CD8-positive, alpha-beta memory T cell (primary cell): ENCODE measurements at regions not wholly inside any gene's neighbourhood (a gene's known extent, or its start where the extent isn't known, plus 50 kb on each side); places are given as distances from the start of the nearest gene placed in this dataset.
"Not testable (repeated sequence)": the region's sequence is repeated elsewhere in the genome, so short reads cannot be mapped to it uniquely, and the experiment has no call there.

Source experiments
- CTCF ChIA-PET: fragments of 350-600 bp; sonication (Branson Sonifier 250); formaldehyde crosslinking; loops from one replicate; lab custom pipeline; 2021; ENCODE audit warnings: antibody characterized with exemption; lab: Charles Lee
- POLR2A ChIA-PET: fragments of 350-600 bp; sonication (Branson Sonifier 250); formaldehyde crosslinking; loops from one replicate; lab custom pipeline; 2021; ENCODE audit warnings: antibody characterized with exemption; lab: Charles Lee
- DNase-seq, 5 donors: peaks; one replicate each; pipeline versions ENCODE4 v3.0.0 to v3.0.0-alpha.2; 2020 to 2022; ENCODE audit warnings: mixed read lengths in 1 of 5
- H3K27ac ChIP-seq: one replicate; pipeline ENCODE4 v1.7.0; 2013; ENCODE audit warnings: low read depth, mild to moderate bottlenecking, low read length, moderate library complexity
- H3K27me3 ChIP-seq: 2 replicates; pipeline ENCODE4 v1.7.0; 2013; ENCODE audit warnings: low read length, mild to moderate bottlenecking; ENCODE audit not compliant: insufficient read depth, poor library complexity, severe bottlenecking
- H3K36me3 ChIP-seq: 2 replicates; pipeline ENCODE4 v1.7.0; 2013; ENCODE audit warnings: mild to moderate bottlenecking, low read length, moderate library complexity; ENCODE audit not compliant: insufficient read depth
- H3K4me1 ChIP-seq: 2 replicates; pipeline ENCODE4 v1.7.0; 2013; ENCODE audit warnings: mild to moderate bottlenecking, low read length, moderate library complexity; ENCODE audit not compliant: insufficient read depth
- H3K4me3 ChIP-seq: 2 replicates; pipeline ENCODE4 v1.7.0; 2013; ENCODE audit warnings: mild to moderate bottlenecking, low read length
- H3K9me3 ChIP-seq: 2 replicates; pipeline ENCODE4 v1.7.0; 2013; ENCODE audit warnings: mild to moderate bottlenecking, low read length
- H3K27ac Mint-ChIP-seq, 8 donors: one replicate each; pipeline ENCODE4 v1.8.0; 2020 to 2021; ENCODE audit warnings: mixed read lengths in 8 of 8, mild to moderate bottlenecking in 6 of 8, inconsistent platforms in 3 of 8, moderate library complexity in 3 of 8
- H3K27me3 Mint-ChIP-seq, 2 donors: one replicate each; pipeline ENCODE4 v1.8.0; 2020 to 2021; ENCODE audit warnings: mixed read lengths in 2 of 2, mild to moderate bottlenecking in 1 of 2, moderate library complexity in 1 of 2
- H3K36me3 Mint-ChIP-seq, 3 donors: one replicate each; pipeline ENCODE4 v1.8.0; 2020 to 2021; ENCODE audit warnings: mixed read lengths in 3 of 3, inconsistent platforms in 1 of 3, mild to moderate bottlenecking in 1 of 3
- H3K4me1 Mint-ChIP-seq, 3 donors: one replicate each; pipeline ENCODE4 v1.8.0; 2020 to 2021; ENCODE audit warnings: mixed read lengths in 3 of 3, inconsistent platforms in 1 of 3, mild to moderate bottlenecking in 1 of 3
- H3K4me3 Mint-ChIP-seq, 7 donors: one replicate each; pipeline ENCODE4 v1.8.0; 2020 to 2021; ENCODE audit warnings: mixed read lengths in 7 of 7, mild to moderate bottlenecking in 6 of 7, moderate library complexity in 4 of 7, inconsistent platforms in 2 of 7
- H3K9me3 Mint-ChIP-seq, 5 donors: one replicate each; pipeline ENCODE4 v1.8.0; 2020 to 2022; ENCODE audit warnings: mixed read lengths in 5 of 5, mild to moderate bottlenecking in 3 of 5, moderate library complexity in 2 of 5, inconsistent platforms in 1 of 5

DNA sequence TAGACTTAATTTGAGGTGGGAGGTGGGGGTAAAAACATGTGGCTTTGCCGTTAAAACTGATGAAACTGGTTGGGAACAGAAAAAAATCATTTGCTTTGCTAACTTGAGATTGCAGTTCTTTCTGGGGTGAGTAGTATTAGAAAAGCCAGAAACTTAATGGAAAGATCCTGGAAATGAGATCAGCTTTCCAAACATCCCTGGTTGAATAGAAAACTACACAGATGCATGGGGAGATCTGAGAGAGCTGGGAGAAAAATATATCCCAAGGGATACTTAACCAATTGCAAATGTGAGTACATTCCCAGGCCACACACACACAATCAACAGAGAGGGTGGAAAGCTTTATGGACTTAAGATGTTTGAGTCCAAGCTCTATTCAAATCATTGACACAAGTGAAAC is 222.3 kb downstream of the YTHDC2 start:
- ChIA-PET CTCF (no interaction called here), POLR2A (no interaction called here)
- H3K27me3 ChIP-seq = no peaks in the 10 kb centered on the region
- Mint-ChIP-seq H3K27me3 (peaks cover 0 to 6% of the 10 kb centered on the region in 2 donors), H3K27ac (no peak overlapping the region), H3K9me3 (peaks cover 0 to 4% (median 0%) of the 10 kb centered on the region in 5 donors), H3K36me3 (no peaks in the 10 kb centered on the region), H3K4me3 (no peak overlapping the region), H3K4me1 (no peaks in the 10 kb centered on the region)
- H3K9me3 ChIP-seq = no peaks in the 10 kb centered on the region
- DNase-seq = no peak
- no peak overlapping the region for H3K4me3 ChIP-seq
- no peaks in the 10 kb centered on the region for H3K36me3 ChIP-seq
- H3K4me1 ChIP-seq = no peaks in the 10 kb centered on the region
- no peak overlapping the region for H3K27ac ChIP-seq

DNA sequence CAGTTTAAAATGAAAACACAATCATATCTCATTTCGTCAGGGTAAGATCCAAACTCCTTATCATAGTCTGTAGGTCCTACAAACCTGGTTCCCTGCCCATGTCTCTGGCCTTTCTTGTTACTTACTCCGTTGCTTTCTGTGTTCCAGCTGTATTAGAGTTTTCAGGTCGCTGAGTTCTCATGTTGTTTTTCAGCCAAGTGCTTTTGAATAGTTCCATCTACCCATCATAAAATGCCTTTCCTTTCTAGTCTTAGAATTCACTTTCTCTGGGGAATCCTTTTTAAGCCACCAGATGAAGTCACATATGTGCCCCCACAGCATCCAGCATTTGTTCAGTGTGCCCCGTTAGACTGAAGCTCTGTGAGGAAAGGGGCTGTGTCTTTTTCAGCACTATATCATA is 228.7 kb downstream of the YTHDC2 start:
- no peaks in the 10 kb centered on the region for H3K27me3 Mint-ChIP-seq
- H3K9me3 Mint-ChIP-seq = peaks cover 0 to 10% (median 0%) of the 10 kb centered on the region in 5 donors
- H3K4me3 ChIP-seq = no peak overlapping the region
- no peak for DNase-seq
- H3K4me1 Mint-ChIP-seq = no peaks in the 10 kb centered on the region
- no peaks in the 10 kb centered on the region for H3K36me3 ChIP-seq
- no peak overlapping the region for H3K27ac Mint-ChIP-seq
- no peaks in the 10 kb centered on the region for H3K27me3 ChIP-seq
- no peak overlapping the region for H3K27ac ChIP-seq
- H3K4me1 ChIP-seq = no peaks in the 10 kb centered on the region
- H3K9me3 ChIP-seq = no peaks in the 10 kb centered on the region
- no peak overlapping the region for H3K4me3 Mint-ChIP-seq
- ChIA-PET POLR2A (no interaction called here), CTCF (no interaction called here)
- H3K36me3 Mint-ChIP-seq = no peaks in the 10 kb centered on the region

DNA sequence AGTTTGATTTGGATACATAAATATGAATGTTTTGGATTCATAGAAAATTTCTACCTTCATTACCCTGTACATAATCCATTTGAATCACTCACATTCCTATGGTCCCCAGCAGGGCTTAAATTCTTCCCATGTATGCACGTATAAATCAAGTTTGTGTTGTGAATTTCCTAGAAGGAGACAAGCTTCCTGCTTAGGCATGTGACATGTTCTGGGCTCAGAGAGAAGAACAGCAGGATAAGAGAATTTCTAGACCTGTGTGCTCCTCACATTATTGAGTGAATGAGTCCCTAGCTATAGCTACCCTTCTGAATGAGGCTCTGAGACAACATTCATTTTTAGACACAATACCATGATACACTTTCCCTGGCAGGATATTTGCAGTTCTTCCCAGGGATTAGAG is 229.1 kb downstream of the YTHDC2 start:
- H3K4me3 Mint-ChIP-seq = no peak overlapping the region

DNA sequence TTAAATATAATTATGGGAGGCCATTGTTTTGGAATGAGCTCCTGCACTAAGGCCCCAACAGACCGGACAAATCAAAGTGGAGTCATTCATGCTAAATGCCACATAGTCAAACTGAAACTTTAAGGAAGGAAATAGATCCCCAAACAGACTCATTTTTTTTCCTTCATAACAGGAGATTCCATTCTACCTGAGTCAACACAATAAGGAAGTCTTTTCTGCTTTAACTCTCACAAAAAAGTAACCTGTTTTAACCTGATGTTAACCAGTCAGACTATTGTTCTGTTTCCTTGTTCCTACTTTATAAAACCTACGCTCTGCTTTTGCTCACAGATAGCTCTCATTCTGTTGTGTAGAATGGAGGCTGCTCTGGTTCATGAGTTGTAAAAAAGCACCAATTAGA is 234.9 kb downstream of the YTHDC2 start:
- peaks cover 0 to 11% (median 2%) of the 10 kb centered on the region in 5 donors for H3K9me3 Mint-ChIP-seq
- Histone ChIP-seq H3K4me3 (no peak overlapping the region), H3K9me3 (no peaks in the 10 kb centered on the region), H3K27ac (no peak overlapping the region), H3K36me3 (no peaks in the 10 kb centered on the region), H3K27me3 (no peaks in the 10 kb centered on the region), H3K4me1 (no peaks in the 10 kb centered on the region)
- ChIA-PET CTCF (no interaction called here), POLR2A (no interaction called here)
- H3K27me3 Mint-ChIP-seq = no peaks in the 10 kb centered on the region
- no peaks in the 10 kb centered on the region for H3K36me3 Mint-ChIP-seq
- H3K27ac Mint-ChIP-seq = no peak overlapping the region
- no peaks in the 10 kb centered on the region for H3K4me1 Mint-ChIP-seq
- DNase-seq = no peak
- no peak overlapping the region for H3K4me3 Mint-ChIP-seq

More for the DNA sequence above, 229.1 kb downstream of the YTHDC2 start:
- Histone ChIP-seq H3K4me3 (no peak overlapping the region), H3K27ac (no peak overlapping the region), H3K27me3 (no peaks in the 10 kb centered on the region), H3K9me3 (no peaks in the 10 kb centered on the region), H3K36me3 (no peaks in the 10 kb centered on the region), H3K4me1 (no peaks in the 10 kb centered on the region)
- POLR2A ChIA-PET = no interaction called here
- DNase-seq = no peak
- H3K36me3 Mint-ChIP-seq = no peaks in the 10 kb centered on the region
- peaks cover 0 to 10% (median 0%) of the 10 kb centered on the region in 5 donors for H3K9me3 Mint-ChIP-seq
- H3K27ac Mint-ChIP-seq = no peak overlapping the region
- CTCF ChIA-PET = no interaction called here
- H3K27me3 Mint-ChIP-seq = no peaks in the 10 kb centered on the region
- H3K4me1 Mint-ChIP-seq = no peaks in the 10 kb centered on the region

DNA sequence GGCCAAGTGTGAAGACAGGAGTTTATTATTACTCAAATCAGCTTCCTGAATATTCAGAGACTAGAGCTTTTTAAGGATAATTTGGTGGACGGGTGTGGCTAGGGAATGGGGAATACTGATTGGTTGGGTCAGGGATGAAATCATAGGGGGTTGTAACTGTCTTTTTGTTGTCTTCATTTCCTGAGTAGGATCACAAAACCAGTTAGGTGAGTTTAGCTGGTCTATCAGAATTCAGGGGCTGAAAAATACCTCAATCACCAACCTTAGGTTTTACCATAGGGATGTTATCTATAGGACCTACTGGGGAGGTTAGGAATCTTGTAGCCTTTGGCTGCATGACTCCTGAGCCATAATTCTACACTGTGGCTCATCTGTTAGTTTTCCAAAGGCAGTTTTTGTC is 235.8 kb downstream of the YTHDC2 start:
- Mint-ChIP-seq H3K4me1 (no peaks in the 10 kb centered on the region), H3K27me3 (no peaks in the 10 kb centered on the region), H3K4me3 (no peak overlapping the region), H3K9me3 (peaks cover 0 to 11% (median 0%) of the 10 kb centered on the region in 5 donors), H3K27ac (no peak overlapping the region), H3K36me3 (no peaks in the 10 kb centered on the region)
- H3K27me3 ChIP-seq = no peaks in the 10 kb centered on the region
- no peaks in the 10 kb centered on the region for H3K36me3 ChIP-seq
- DNase-seq = no peak
- no peaks in the 10 kb centered on the region for H3K9me3 ChIP-seq
- CTCF ChIA-PET = no interaction called here
- H3K4me3 ChIP-seq = no peak overlapping the region
- no peak overlapping the region for H3K27ac ChIP-seq
- POLR2A ChIA-PET = no interaction called here
- H3K4me1 ChIP-seq = no peaks in the 10 kb centered on the region

DNA sequence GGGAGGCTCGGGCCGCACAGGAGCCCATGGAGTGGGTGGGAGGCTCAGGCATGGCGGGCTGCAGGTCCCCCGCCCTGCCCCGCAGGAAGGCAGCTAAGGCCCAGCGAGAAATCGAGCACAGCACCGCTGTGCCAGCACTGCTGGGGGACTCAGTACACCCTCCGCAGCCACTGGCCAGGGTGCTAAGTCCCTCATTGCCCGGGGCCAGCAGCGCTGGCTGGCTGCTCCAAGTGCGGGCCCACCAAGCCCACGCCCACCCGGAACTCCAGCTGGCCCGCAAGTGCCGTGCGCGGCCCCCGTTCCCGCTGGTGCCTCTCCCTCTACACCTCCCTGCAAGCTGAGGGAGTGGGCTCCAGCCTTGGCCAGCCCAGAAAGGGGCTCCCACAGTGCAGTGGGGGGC is 239.7 kb downstream of the YTHDC2 start:
- H3K9me3 ChIP-seq, H3K4me3 Mint-ChIP-seq, H3K27me3 ChIP-seq, DNase-seq, H3K4me1 ChIP-seq, H3K36me3 ChIP-seq, H3K27ac ChIP-seq, POLR2A ChIA-PET, H3K27me3 Mint-ChIP-seq, H3K4me1 Mint-ChIP-seq, H3K36me3 Mint-ChIP-seq, H3K27ac Mint-ChIP-seq, H3K4me3 ChIP-seq, CTCF ChIA-PET: not testable (repeated sequence)
- peaks cover 0 to 15% (median 0%) of the 10 kb centered on the region in 5 donors for H3K9me3 Mint-ChIP-seq

DNA sequence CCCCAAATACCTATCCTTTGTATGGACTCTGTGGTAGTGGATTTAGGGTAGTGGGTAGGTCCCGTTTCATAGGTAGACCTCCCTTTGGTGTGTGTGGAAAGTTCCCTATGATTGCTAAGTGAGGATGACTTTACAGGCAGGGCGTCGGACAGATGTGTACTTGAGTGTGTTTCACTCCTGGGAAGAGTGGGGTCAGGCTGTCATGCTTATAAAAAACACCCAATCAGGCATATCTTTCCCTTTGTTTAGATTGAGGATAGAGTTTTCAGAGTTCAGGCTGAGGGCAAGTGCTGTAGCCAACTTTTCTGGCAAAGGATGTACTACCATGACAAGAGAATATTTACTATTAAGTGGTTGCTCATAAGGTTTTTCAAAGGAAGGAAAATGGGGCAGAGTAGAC is 242.0 kb downstream of the YTHDC2 start:
- DNase-seq = no peak
- ChIA-PET CTCF (no interaction called here), POLR2A (no interaction called here)
- peaks cover 0 to 4% (median 0%) of the 10 kb centered on the region in 5 donors for H3K9me3 Mint-ChIP-seq
- H3K36me3 ChIP-seq = no peaks in the 10 kb centered on the region
- no peak overlapping the region for H3K27ac ChIP-seq
- H3K27me3 ChIP-seq = no peaks in the 10 kb centered on the region
- no peaks in the 10 kb centered on the region for H3K36me3 Mint-ChIP-seq
- H3K4me3 ChIP-seq = no peak overlapping the region
- peaks cover 0 to 2% of the 10 kb centered on the region in 2 donors for H3K27me3 Mint-ChIP-seq
- H3K4me1 Mint-ChIP-seq = no peaks in the 10 kb centered on the region
- H3K4me1 ChIP-seq = no peaks in the 10 kb centered on the region
- no peaks in the 10 kb centered on the region for H3K9me3 ChIP-seq
- no peak overlapping the region for H3K4me3 Mint-ChIP-seq
- no peak overlapping the region for H3K27ac Mint-ChIP-seq

DNA sequence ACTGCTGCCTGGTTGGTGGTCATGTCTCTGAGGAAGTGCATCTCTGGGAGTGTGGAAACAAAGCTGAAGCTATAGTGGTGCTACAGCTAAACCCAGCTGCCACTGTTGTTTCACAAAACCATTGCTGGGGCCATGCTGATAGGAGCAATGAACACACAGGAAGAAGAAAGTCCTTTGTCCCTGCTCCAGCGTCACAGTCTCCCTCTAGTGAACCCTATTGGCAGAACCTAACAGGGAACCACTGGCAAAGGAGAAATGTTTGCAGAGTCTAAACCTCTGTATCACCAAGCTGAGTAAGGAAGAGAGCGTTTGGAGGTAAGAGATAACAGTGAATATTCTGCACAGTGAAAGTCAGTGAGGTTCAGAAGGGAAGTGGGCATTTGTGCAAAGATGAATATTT is 244.0 kb downstream of the YTHDC2 start:
- H3K4me3 Mint-ChIP-seq = no peak overlapping the region
- Histone ChIP-seq H3K4me3 (no peak overlapping the region), H3K27me3 (no peaks in the 10 kb centered on the region), H3K36me3 (no peaks in the 10 kb centered on the region), H3K4me1 (no peaks in the 10 kb centered on the region), H3K27ac (no peak overlapping the region), H3K9me3 (no peaks in the 10 kb centered on the region)
- ChIA-PET CTCF (no interaction called here), POLR2A (no interaction called here)
- peaks cover 0 to 4% (median 0%) of the 10 kb centered on the region in 5 donors for H3K9me3 Mint-ChIP-seq
- no peak overlapping the region for H3K27ac Mint-ChIP-seq
- H3K36me3 Mint-ChIP-seq = no peaks in the 10 kb centered on the region
- no peaks in the 10 kb centered on the region for H3K4me1 Mint-ChIP-seq
- no peak for DNase-seq
- peaks cover 0 to 2% of the 10 kb centered on the region in 2 donors for H3K27me3 Mint-ChIP-seq

DNA sequence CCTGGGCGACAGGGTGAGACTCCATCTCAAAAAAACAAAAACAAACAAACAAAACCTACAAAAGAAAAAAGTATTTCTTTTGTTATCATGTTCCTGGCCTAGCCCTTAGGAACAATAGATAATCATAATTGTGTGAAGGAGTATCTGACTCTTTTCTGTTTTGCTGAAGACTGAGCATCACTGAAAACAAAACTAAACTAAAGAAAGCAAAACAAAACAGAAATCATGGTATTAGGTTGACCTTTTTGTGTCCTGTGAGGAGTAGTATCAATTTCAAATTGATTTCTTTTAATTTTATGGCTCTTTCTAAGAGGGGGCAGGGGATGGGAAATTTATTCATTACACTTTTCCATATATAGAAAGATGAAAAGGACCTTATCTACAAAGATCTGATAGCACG is 246.0 kb downstream of the YTHDC2 start:
- Mint-ChIP-seq H3K36me3 (no peaks in the 10 kb centered on the region), H3K27me3 (peaks cover 0 to 2% of the 10 kb centered on the region in 2 donors), H3K27ac (no peak overlapping the region), H3K4me1 (no peaks in the 10 kb centered on the region), H3K4me3 (no peak overlapping the region), H3K9me3 (peaks cover 0 to 4% (median 0%) of the 10 kb centered on the region in 5 donors)
- DNase-seq = no peak
- Histone ChIP-seq H3K4me3 (no peak overlapping the region), H3K27me3 (no peaks in the 10 kb centered on the region), H3K27ac (no peak overlapping the region), H3K4me1 (no peaks in the 10 kb centered on the region), H3K9me3 (no peaks in the 10 kb centered on the region), H3K36me3 (no peaks in the 10 kb centered on the region)
- ChIA-PET CTCF (no interaction called here), POLR2A (no interaction called here)
